Fibroblast of villous mesenchyme (primary cell): ENCODE measurements at regions not wholly inside any gene's neighbourhood (a gene's known extent, or its start where the extent isn't known, plus 50 kb on each side); places are given as distances from the start of the nearest gene placed in this dataset.
"Not testable (repeated sequence)": the region's sequence is repeated elsewhere in the genome, so short reads cannot be mapped to it uniquely, and the experiment has no call there.

ENCODE experiments used
- DNase-seq: peaks from one replicate; pipeline ENCODE4 v3.0.0-alpha.2; 2010; ENCODE audit warnings: low read depth
- H3K4me3 ChIP-seq: 2 replicates; pipeline ENCODE4 v1.5.1; 2011; ENCODE audit warnings: low read depth, mild to moderate bottlenecking, low read length
- TF ChIP-seq, protein P1 (sequence below): IDR thresholded peaks from 2 replicates; pipeline ENCODE4 v1.5.1; 2012; ENCODE audit warnings: low read depth, mild to moderate bottlenecking, low read length; ENCODE audit not compliant: insufficient read depth

DNA sequence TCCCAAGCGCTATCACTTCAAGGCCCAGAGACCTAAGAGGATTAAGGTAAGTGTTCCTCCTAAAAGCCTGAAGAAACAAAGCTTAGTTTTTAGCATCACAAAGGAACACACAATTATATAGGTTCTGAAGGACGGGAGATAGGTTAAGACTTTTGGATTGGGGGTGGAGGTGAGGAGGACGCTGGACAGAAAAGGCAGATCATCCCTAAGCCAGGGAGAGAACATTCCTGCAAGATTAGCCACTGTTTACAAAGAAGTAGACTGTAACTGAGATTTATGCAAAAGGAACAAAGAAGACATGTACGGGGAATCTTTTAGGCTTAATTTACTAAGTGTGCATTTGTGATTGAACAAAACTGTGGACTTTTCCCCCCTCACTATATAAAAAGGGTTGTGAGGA, 184.1 kb upstream of the IRX5 start:
- TF ChIP-seq, protein P1, sequence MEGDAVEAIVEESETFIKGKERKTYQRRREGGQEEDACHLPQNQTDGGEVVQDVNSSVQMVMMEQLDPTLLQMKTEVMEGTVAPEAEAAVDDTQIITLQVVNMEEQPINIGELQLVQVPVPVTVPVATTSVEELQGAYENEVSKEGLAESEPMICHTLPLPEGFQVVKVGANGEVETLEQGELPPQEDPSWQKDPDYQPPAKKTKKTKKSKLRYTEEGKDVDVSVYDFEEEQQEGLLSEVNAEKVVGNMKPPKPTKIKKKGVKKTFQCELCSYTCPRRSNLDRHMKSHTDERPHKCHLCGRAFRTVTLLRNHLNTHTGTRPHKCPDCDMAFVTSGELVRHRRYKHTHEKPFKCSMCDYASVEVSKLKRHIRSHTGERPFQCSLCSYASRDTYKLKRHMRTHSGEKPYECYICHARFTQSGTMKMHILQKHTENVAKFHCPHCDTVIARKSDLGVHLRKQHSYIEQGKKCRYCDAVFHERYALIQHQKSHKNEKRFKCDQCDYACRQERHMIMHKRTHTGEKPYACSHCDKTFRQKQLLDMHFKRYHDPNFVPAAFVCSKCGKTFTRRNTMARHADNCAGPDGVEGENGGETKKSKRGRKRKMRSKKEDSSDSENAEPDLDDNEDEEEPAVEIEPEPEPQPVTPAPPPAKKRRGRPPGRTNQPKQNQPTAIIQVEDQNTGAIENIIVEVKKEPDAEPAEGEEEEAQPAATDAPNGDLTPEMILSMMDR = no peak
- H3K4me3 ChIP-seq = no peak overlapping the region
- no peak for DNase-seq

DNA sequence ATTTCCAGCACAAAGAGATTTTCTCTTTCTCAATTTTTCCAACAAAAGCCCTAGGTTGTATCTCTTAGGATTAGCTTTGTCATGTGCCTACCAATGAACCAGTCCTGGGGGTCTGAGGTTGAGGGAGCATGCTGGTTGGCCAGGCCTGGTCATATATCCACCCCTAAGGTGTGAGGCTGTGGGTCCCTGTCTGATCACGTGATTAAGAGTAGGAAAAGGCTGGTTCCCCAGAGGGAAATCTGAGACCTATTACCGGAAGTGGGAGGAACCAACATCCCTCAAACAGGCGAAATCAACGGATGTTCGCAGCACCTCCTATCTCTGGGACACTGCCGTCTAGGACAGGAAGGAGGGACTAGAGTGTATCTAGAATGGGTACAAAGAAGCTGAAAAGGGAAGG, 185.7 kb upstream of the IRX5 start:
- DNase-seq = no peak
- no peak overlapping the region for H3K4me3 ChIP-seq
- TF ChIP-seq, protein P1 = no peak

DNA sequence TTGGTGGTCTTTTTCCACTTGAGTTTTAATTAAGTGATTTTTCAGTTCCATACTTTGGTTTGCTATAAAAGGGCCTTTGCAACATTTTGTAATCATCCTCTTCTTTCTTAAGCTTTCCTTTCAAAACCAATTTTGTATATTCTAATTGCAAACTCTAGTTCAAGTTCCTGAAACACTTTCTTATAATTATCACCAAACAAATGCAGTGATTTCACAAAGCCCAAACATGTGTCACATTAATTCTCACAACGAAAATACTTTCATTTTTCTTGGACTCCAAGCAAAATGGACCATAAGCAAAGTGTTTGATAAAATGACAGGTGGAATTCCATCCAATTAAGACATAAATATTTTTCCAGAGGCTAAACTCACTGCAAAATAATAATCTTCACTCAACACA, 188.2 kb upstream of the IRX5 start:
- TF ChIP-seq, protein P1 = no peak
- DNase-seq = no peak
- no peak overlapping the region for H3K4me3 ChIP-seq

DNA sequence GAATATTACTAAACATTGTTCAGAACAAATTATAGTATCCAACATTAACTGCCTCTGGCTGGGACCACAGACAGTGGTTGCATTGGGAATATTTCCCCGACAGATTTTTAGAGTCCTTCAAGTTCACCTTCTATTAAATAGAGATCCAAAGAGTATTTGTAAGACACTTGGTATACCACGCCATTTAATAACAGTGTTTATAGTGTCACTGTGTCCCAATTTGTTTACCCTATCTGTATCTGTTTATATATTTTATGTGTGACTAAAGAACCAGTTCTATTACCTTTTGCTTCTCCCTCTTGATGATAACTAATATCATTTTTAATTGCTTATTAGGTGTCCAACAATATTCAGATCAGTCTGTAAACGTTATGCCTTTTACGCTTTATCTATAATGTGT, 191.3 kb upstream of the IRX5 start:
- TF ChIP-seq, protein P1 = no peak
- no peak overlapping the region for H3K4me3 ChIP-seq
- no peak for DNase-seq

- TF ChIP-seq, protein P1 = no peak
- DNase-seq = no peak
- H3K4me3 ChIP-seq = no peak overlapping the region
Measured at GRCh38 chr16:54734156-54734555, 196.5 kb upstream of the IRX5 start.

DNA sequence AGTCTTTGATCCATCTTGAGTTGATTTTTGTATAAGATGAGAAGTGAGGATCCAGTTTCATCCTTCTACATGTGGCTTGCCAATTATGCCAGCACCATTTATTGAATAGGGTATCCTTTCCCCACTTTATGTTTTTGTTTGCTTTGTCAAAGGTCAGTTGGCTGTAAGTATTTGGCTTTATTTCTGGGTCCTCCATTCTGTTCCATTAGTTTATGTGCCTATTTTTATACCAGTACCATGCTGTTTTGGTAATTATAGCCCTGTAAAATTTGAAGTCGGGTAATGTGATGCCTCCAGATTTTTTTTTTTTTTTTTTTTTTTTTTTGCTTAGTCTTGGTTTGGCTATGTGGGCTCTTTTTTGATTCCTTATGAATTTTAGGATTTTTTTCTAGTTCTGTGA, 203.0 kb upstream of the IRX5 start:
- DNase-seq, H3K4me3 ChIP-seq: not testable (repeated sequence)

DNA sequence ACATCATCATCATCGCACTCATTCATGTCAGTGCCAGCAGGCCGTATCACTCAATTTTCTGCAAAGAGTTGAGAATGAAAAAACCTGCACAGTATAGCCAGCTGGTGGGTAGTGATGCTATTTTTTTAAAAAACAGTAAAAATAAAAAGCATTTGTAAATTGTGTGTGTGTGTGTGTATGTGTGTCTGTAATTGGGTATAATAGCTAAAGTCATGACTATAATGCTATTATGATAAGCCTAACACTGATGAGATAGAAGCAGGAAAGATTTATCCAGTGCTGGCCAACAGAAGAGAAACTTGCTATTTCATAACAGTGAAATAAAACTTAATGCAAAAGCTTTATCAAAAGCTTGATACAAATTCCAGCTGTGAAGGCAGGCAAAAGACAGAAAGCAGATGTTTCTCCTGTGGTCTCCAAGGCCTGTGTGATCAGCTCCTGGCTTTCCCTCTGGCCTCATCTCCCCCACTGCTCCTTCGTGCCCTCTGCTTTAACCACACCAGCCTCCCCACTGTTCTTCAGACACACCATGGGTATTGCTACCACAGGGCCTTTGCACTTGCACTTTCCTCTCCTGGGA, 206.2 kb upstream of the IRX5 start:
- DNase-seq = no peak
- no peak overlapping the region for H3K4me3 ChIP-seq
- TF ChIP-seq, protein P1 = no peak
